Neuronal stem cell (in vitro differentiated cells): ENCODE measurements at regions not wholly inside any gene's neighbourhood (a gene's known extent, or its start where the extent isn't known, plus 50 kb on each side); places are given as distances from the start of the nearest gene placed in this dataset.

Experiments
- DNase-seq: peaks from one replicate; pipeline ENCODE4 v3.0.0-alpha.2; 2013; ENCODE audit warnings: low spot score
- H2AFZ ChIP-seq: one replicate; pipeline ENCODE4 v1.6.1; 2013; ENCODE audit warnings: mild to moderate bottlenecking, low read length, inconsistent platforms
- H2AK5ac ChIP-seq: 2 replicates; pipeline ENCODE4 v1.6.1; 2013; ENCODE audit warnings: low read depth, mild to moderate bottlenecking, inconsistent platforms, low read length, moderate library complexity, mixed read lengths
- H2BK120ac ChIP-seq: 2 replicates; pipeline ENCODE4 v1.6.1; 2013; ENCODE audit warnings: low read depth, mild to moderate bottlenecking, inconsistent platforms, low read length, moderate library complexity, mixed read lengths
- H2BK12ac ChIP-seq: one replicate; pipeline ENCODE4 v1.6.1; 2013; ENCODE audit warnings: low read length, inconsistent platforms
- H2BK15ac ChIP-seq: 2 replicates; pipeline ENCODE4 v1.6.1; 2013; ENCODE audit warnings: mild to moderate bottlenecking, low read length, inconsistent platforms, mixed read lengths
- H2BK5ac ChIP-seq: one replicate; pipeline ENCODE4 v1.6.1; 2013; ENCODE audit warnings: inconsistent platforms, mild to moderate bottlenecking, low read length, moderate library complexity
- H3K14ac ChIP-seq: one replicate; pipeline ENCODE4 v1.6.1; 2013; ENCODE audit warnings: low read length, inconsistent platforms
- H3K18ac ChIP-seq: 2 replicates; pipeline ENCODE4 v1.6.1; 2013; ENCODE audit warnings: low read length, inconsistent platforms
- H3K23ac ChIP-seq: 2 replicates; pipeline ENCODE4 v1.6.1; 2013; ENCODE audit warnings: low read depth, mild to moderate bottlenecking, mixed read lengths, low read length, inconsistent platforms; ENCODE audit not compliant: poor library complexity
- H3K27ac ChIP-seq: replicated peaks from 3 replicates; pipeline ENCODE4 v1.5.1; 2013; ENCODE audit warnings: low read length, inconsistent platforms
- H3K27me3 ChIP-seq, 3 experiments: 2 replicates each; pipeline ENCODE4 v1.6.1; 2013; ENCODE audit warnings: low read length in 3 of 3, mild to moderate bottlenecking in 2 of 3, inconsistent platforms in 1 of 3, low read depth in 1 of 3, mixed read lengths in 1 of 3, moderate library complexity in 1 of 3; ENCODE audit not compliant: control insufficient read depth in 3 of 3, insufficient read depth in 3 of 3
- H3K36me3 ChIP-seq, 2 donors: replicated peaks in 1 of 2; 2 replicates each; pipeline ENCODE4 v1.6.1; 2013; ENCODE audit warnings: low read length in 2 of 2; ENCODE audit not compliant: control insufficient read depth in 2 of 2, insufficient read depth in 2 of 2
- H3K4ac ChIP-seq: 2 replicates; pipeline ENCODE4 v1.6.1; 2013; ENCODE audit warnings: inconsistent platforms, mild to moderate bottlenecking, low read length, moderate library complexity
- H3K4me1 ChIP-seq, 2 donors: 1 replicate in 1 of 2; 2 replicates in 1 of 2; pipeline ENCODE4 v1.6.1; 2013; ENCODE audit warnings: low read length in 2 of 2, low read depth in 1 of 2; ENCODE audit not compliant: control insufficient read depth in 2 of 2, insufficient read depth in 1 of 2
- H3K4me2 ChIP-seq: one replicate; pipeline ENCODE4 v1.6.1; 2013; ENCODE audit warnings: mild to moderate bottlenecking, low read length, inconsistent platforms; ENCODE audit not compliant: insufficient read depth, poor library complexity, severe bottlenecking
- H3K4me3 ChIP-seq, 2 donors: 2 replicates each; pipeline ENCODE4 v1.5.1; 2013; ENCODE audit warnings: low read length in 2 of 2, mild to moderate bottlenecking in 2 of 2, inconsistent platforms in 1 of 2, moderate library complexity in 1 of 2
- H3K79me1 ChIP-seq: one replicate; pipeline ENCODE4 v1.6.1; 2013; ENCODE audit warnings: low read depth, mild to moderate bottlenecking, inconsistent platforms, low read length, moderate library complexity
- H3K9ac ChIP-seq: one replicate; pipeline ENCODE4 v1.6.1; 2013; ENCODE audit warnings: mild to moderate bottlenecking, low read depth, low read length, inconsistent platforms; ENCODE audit not compliant: poor library complexity
- H3K9me3 ChIP-seq, 2 donors: replicated peaks in 1 of 2; 2 replicates each; pipeline versions ENCODE3 to v1.6.1; 2013; ENCODE audit warnings: low read length in 2 of 2, mild to moderate bottlenecking in 2 of 2, inconsistent platforms in 1 of 2, low read depth in 1 of 2, mixed read lengths in 1 of 2, moderate library complexity in 1 of 2; ENCODE audit not compliant: control insufficient read depth in 2 of 2, insufficient read depth in 1 of 2
- H4K8ac ChIP-seq: one replicate; pipeline ENCODE4 v1.6.1; 2013; ENCODE audit warnings: low read depth, mild to moderate bottlenecking, inconsistent platforms, low read length, moderate library complexity
- H4K91ac ChIP-seq: one replicate; pipeline ENCODE4 v1.6.1; 2013; ENCODE audit warnings: low read length, low read depth, mild to moderate bottlenecking, inconsistent platforms; ENCODE audit not compliant: poor library complexity
- WGBS, 2 donors: extraction: QIAGEN DNeasy Blood & Tissue Kit; methylation state at CpG; one replicate each; pipeline ENCODE4 v1.1.7; 2013; ENCODE audit warnings: missing lambda C conversion rate in 2 of 2, mixed read lengths in 1 of 2; ENCODE audit not compliant: insufficient read length in 2 of 2, insufficient replicate concordance in 1 of 2; ENCODE audit errors: extremely low coverage in 2 of 2; 5-methylcytosine and 5-hydroxymethylcytosine counted together

DNA sequence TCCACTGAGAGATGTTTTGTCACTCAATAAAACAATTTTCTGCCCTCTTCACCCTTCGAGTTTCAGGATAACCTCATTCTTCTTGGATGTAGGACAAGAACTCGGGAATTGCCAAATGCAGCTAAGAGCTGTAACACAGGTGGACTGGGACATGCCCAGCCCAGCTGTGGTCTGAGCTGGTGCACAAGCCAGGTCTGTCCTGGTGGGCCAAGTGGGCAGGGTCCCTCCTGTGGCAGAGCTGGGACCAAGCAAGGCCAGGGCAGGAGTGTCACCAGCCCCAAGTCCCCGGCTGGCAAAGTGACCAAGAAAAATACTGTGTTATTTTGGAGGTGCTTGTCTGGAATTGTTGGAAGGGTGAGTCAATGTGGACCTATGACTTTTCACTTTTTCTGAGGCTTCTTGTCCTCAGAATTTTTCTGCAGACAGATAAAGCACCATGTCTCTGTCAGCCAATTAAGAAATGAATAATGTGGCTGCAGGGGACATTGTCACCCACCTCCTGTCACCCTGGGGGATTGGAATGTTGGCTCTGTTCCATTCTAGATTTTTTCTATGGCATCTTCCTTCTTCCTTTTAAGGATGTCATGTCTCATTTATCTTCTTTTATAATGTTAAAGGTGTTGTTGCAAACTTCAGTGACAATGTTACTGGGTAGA is 645.2 kb upstream of the EPHA6 start:
- Histone ChIP-seq H3K9me3 (peaks cover 4 to 5% of the 10 kb centered on the region in 2 donors), H3K18ac (no peak overlapping the region), H4K91ac (no peak overlapping the region), H3K9ac (no peak overlapping the region), H2AFZ (no peak overlapping the region), H2BK120ac (no peak overlapping the region), H3K14ac (no peak overlapping the region), H2BK15ac (no peak overlapping the region), H4K8ac (no peak overlapping the region), H3K36me3 (no peaks in the 10 kb centered on the region), H2AK5ac (no peak overlapping the region), H3K23ac (no peak overlapping the region), H3K79me1 (no peaks in the 10 kb centered on the region), H2BK5ac (no peak overlapping the region), H3K27ac (no peak overlapping the region), H3K4me1 (no peaks in the 10 kb centered on the region), H3K4ac (no peak overlapping the region), H2BK12ac (no peak overlapping the region), H3K4me3 (no peak overlapping the region), H3K4me2 (no peak overlapping the region), H3K27me3 (no peaks in the 10 kb centered on the region)
- no CpG with 5 or more reads among the region's 3 CpGs for WGBS, 2 donors
- DNase-seq = no peak

DNA sequence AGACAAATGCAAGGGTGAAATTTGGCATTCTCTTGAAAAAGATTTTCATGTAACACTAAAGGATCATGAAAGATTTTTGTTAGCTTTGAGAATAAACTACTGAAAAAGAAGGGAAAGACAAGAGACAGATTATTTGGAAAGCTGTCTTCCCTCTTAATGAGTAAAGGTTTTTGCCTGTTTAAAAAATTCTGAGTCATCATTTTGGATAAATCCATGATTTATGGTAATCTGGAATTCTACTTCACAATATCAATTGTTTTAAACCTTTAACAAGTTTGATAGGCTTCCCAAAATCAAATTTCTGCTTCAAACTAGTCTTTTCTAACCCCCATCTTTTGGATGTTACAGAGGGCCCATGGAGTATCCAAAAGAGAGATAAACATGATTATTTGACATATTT is 641.5 kb upstream of the EPHA6 start:
- Histone ChIP-seq H3K4me3 (no peak overlapping the region), H3K23ac (no peak overlapping the region), H2AK5ac (no peak overlapping the region), H3K4me1 (no peaks in the 10 kb centered on the region), H3K14ac (no peak overlapping the region), H3K9ac (no peak overlapping the region), H4K91ac (no peak overlapping the region), H3K4me2 (no peak overlapping the region), H3K79me1 (no peaks in the 10 kb centered on the region), H2AFZ (no peak overlapping the region), H2BK5ac (no peak overlapping the region), H2BK12ac (no peak overlapping the region), H2BK120ac (no peak overlapping the region), H3K9me3 (peaks cover 4 to 8% of the 10 kb centered on the region in 2 donors), H3K27me3 (no peaks in the 10 kb centered on the region), H4K8ac (no peak overlapping the region), H3K4ac (no peak overlapping the region), H3K18ac (no peak overlapping the region), H3K27ac (no peak overlapping the region), H2BK15ac (no peak overlapping the region), H3K36me3 (no peaks in the 10 kb centered on the region)
- DNase-seq = no peak

DNA sequence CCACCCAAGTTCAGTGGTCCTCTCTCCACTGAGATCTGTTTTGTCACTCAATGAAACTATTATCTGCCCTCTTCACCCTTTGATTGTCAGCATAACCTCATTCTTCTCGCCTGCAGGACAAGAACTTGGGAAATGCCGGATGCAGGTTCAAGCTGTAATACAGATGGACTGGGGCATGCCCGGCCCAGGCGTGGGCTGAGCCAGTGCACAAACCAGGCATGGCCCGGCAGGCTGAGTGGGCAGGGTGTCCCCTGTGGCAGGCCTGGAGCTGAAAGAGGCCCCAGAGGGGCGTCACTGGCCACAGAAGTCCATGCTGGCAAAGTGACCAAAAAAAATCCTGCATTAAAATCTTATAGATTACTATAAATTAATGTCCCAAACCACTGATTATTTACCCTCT is 638.9 kb upstream of the EPHA6 start:
- no peak overlapping the region for H3K14ac ChIP-seq
- H2AK5ac ChIP-seq = no peak overlapping the region
- H3K27ac ChIP-seq = no peak overlapping the region
- H2BK15ac ChIP-seq = no peak overlapping the region
- no peaks in the 10 kb centered on the region for H3K36me3 ChIP-seq
- no peak overlapping the region for H3K18ac ChIP-seq
- no peaks in the 10 kb centered on the region for H3K27me3 ChIP-seq
- no peak overlapping the region for H3K9ac ChIP-seq
- H3K4me2 ChIP-seq = no peak overlapping the region
- H4K8ac ChIP-seq = peak overlapping the region; percentile 96
- H4K91ac ChIP-seq = no peak overlapping the region
- H3K23ac ChIP-seq = no peak overlapping the region
- H3K4me1 ChIP-seq = no peaks in the 10 kb centered on the region
- no peak overlapping the region for H2BK120ac ChIP-seq
- H3K9me3 ChIP-seq = peaks cover 3 to 4% of the 10 kb centered on the region in 2 donors
- WGBS, 2 donors = no CpG with 5 or more reads among the region's 6 CpGs
- DNase-seq = no peak
- H3K4ac ChIP-seq = no peak overlapping the region
- H2BK5ac ChIP-seq = no peak overlapping the region
- H3K4me3 ChIP-seq = no peak overlapping the region
- no peak overlapping the region for H2AFZ ChIP-seq
- H3K79me1 ChIP-seq = no peaks in the 10 kb centered on the region
- no peak overlapping the region for H2BK12ac ChIP-seq

DNA sequence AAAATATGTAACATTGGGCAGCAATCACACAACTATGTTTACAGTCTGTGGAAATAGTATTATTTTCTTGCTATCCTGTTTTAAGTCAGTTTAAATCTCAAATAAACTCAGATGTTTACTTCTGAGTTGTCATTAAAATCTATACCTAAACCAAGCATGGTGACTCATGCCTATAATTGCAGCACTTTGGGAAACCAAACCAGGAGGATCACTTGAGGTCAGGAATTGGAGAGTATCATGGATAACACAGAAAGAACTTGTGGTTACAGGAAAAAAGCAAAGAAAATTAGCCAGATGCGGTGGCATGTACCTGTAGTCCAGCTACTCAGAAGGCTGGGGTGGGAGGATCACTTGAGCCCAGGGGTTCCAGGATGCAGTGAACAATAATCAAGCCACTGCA is 631.6 kb upstream of the EPHA6 start:
- no peak overlapping the region for H2BK12ac ChIP-seq
- no peaks in the 10 kb centered on the region for H3K4me1 ChIP-seq
- H3K27ac ChIP-seq = no peak overlapping the region
- H3K79me1 ChIP-seq = no peaks in the 10 kb centered on the region
- no peak overlapping the region for H3K9ac ChIP-seq
- no peak overlapping the region for H3K4me2 ChIP-seq
- DNase-seq = no peak
- no peak overlapping the region for H2AK5ac ChIP-seq
- H3K4ac ChIP-seq = no peak overlapping the region
- H3K18ac ChIP-seq = no peak overlapping the region
- H2BK120ac ChIP-seq = no peak overlapping the region
- H2BK5ac ChIP-seq = no peak overlapping the region
- no peaks in the 10 kb centered on the region for H3K9me3 ChIP-seq
- no peaks in the 10 kb centered on the region for H3K27me3 ChIP-seq
- no CpG with 5 or more reads among the region's 1 CpG for WGBS, 2 donors
- H3K14ac ChIP-seq = no peak overlapping the region
- H4K91ac ChIP-seq = no peak overlapping the region
- no peak overlapping the region for H2BK15ac ChIP-seq
- H3K36me3 ChIP-seq = no peaks in the 10 kb centered on the region
- no peak overlapping the region for H4K8ac ChIP-seq
- no peak overlapping the region for H2AFZ ChIP-seq
- no peak overlapping the region for H3K4me3 ChIP-seq
- H3K23ac ChIP-seq = no peak overlapping the region
